ENCODE measurements at regions not wholly inside any gene's neighbourhood (a gene's known extent, or its start where the extent isn't known, plus 50 kb on each side); places are given as distances from the start of the nearest gene placed in this dataset.

GRCh38 chr5:61264273-61264661, 67.8 kb upstream of the ZSWIM6 start:
- DNase-seq, result no peak

GRCh38 chr5:61267116-61267515, 64.9 kb upstream of the ZSWIM6 start:
- DNase-seq, result no peak

- DNase-seq, result no peak
Measured at GRCh38 chr5:61268871-61269270, 63.2 kb upstream of the ZSWIM6 start.

DNA sequence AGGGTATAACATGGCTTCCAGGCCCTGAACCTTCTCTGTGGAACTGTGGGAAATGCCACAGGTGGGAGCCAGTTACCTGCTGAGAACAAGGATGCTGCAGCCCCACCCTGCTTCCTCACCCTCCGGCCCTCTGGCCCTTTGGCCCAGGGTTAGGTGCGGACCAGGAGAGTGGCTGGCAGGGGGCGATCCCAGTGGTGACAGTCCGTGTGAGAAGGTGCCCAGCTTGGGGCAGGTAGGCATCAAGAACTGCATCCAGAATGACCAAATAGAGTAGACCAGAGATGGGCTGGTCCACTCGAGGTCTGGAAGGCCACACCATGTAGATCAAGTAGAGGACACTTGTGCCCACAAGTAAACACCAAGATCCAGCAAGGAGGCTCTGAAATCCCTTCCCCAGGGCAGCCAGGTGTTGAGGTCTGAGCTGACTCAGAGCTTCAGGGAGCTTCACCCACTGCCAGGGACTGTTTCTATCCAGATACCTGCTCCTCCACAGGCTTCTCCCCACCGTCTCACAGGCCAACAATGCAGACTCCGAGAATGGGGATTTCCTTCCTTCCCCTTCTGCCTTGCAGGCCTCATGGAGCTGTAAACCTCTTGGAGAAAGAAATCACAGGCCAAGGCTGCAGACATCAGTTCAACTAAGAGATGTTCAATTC, 61.4 kb upstream of the ZSWIM6 start:
- no peak for DNase-seq

GRCh38 chr5:61272688-61273087, 59.4 kb upstream of the ZSWIM6 start:
- no peak for DNase-seq

DNA sequence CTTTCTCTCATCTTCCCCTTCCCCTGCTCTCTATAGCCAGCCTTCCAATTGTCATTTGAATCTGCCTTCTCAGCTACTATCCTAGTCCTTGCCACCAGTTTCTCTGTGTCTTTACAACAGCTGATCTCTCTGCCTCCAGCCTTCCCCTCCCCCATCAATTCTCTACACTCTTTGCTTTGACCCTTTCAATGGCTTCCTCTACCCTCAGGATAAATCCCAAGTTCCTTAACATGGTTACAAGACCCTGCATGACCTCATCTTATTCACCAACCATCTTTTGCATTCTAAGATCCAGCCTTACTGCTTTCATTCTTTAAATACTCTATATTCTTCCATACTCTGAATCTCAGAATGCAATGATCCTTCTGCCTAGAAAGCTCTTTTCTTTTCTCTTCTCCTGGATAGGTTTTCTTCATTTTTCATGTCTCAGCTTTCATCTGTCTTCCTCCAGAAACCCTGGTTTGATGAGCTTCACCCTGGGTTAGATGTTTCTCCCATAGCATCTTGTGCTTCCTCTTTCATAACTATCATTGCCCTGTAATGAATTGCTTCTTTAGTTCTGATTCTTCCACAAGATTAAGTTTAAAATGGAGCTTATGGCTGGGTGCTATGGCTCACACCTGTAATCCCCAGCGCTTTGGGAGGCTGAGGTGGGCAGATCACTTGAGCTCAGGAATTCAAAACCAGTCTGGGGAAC, 58.6 kb upstream of the ZSWIM6 start:
- no peak for DNase-seq

GRCh38 chr5:61274511-61274911, 57.5 kb upstream of the ZSWIM6 start:
- no peak for DNase-seq

DNA sequence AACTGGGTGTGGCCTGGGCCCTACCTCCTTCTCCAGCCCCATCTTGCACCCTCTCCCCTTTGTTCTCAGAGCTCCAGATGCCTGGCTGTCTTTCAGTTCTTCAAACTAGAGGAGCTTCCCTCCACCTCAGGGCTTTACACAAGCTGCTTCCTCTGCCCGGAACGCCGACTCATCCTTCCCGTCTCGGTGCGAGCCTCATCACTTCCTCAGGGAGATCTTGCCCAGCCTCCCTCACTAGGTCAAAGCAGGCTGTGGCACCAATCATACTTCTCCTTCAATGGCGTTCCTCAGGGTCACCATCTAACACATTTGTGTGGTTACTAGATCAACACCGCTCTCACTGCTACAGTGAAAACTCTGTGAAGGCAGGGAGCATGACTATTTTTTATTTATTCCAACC, 56.2 kb upstream of the ZSWIM6 start:
- DNase-seq, result peak in 1 of 2 experiments; percentile 42

- peak in 1 of 2 experiments; percentile 39 for DNase-seq
Measured at GRCh38 chr5:61277190-61277589, 54.9 kb upstream of the ZSWIM6 start.

- no peak for DNase-seq
Measured at GRCh38 chr5:61277781-61278180, 54.3 kb upstream of the ZSWIM6 start.

GRCh38 chr5:61279725-61280124, 52.3 kb upstream of the ZSWIM6 start:
- no peak for DNase-seq

GRCh38 chr5:61280205-61280604, 51.9 kb upstream of the ZSWIM6 start:
- DNase-seq, result peak in 1 of 2 experiments; percentile 34

DNA sequence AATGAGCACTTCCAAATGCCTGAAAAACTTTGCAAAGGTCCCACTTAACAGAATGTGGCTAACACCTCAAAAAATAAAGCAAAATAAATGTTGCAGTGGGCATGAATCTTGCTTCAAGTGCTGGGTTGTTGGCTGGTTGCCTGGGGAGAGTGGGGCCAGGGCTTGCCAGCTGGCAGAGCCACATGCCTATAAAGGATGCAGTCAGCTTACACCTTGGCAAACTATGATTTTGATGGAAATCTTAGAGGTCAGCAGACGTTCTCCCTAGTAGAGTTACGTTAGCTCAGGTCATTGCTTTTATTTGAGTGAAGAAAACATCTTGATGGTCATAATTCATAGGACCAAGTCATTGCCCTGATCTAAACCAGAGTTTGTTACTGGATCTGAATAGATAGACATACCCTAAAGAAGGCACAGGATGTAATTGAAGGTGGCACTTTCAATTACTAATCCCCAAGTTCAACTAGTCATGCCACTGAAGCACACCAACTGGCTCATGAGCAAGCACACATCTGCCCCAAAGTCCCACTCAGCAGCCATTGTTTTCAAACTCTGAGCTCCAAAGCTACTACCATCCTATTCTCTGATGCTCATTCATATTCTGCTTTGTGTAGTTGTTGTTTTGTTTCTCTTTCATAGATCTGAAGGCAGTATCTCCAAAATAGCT, 51.2 kb upstream of the ZSWIM6 start:
- no peak for DNase-seq

- no peak for DNase-seq
Measured at GRCh38 chr5:61281686-61282085, 50.4 kb upstream of the ZSWIM6 start.
